ENCODE measurements at regions not wholly inside any gene's neighbourhood (a gene's known extent, or its start where the extent isn't known, plus 50 kb on each side); places are given as distances from the start of the nearest gene placed in this dataset.
A peak's percentile ranks its signal among the peaks of the same experiment; 100 is the strongest.

- peak; percentile 3 for DNase-seq
Observed at GRCh38 chr5:131068893-131069643, 96.0 kb downstream of the HINT1 start.

DNA sequence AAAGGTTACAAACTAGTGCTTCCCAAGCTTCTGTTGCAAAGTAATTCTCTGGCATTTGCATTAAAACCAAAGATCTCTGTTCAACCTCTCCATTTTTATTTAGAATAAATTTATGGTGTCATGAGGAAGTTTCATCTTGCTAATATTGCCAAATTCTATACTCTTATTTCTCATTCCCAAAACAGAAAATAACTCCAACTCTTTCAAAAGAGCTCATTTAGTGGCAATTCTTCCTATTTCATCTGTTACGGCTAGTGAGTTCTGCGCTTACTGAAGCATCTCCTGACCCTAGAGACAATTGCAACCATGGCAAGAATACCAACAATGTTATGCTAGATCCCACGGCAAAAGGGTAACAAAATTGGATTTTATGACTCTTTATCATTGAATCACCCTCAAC, 97.0 kb downstream of the HINT1 start:
- no peak overlapping the region for H3K27ac ChIP-seq
- H4K20me1 ChIP-seq (ENCODE audit: insufficient read depth), result no peaks in the 10 kb centered on the region
- H3K4me3 ChIP-seq, result no peak overlapping the region
- no peak overlapping the region for H3K4me2 ChIP-seq (ENCODE audit: unreplicated experiment)
- WGBS, 2 experiments (ENCODE audit: low coverage in 1 of 2, low lambda C conversion rate in 2 of 2, missing lambda C conversion rate in 2 of 2), result 53 to 57% methylated on average over 3 of the region's 3 CpGs
- no peak overlapping the region for H2AFZ ChIP-seq
- H3K9me3 ChIP-seq (ENCODE audit: low read depth), result no peaks in the 10 kb centered on the region
- H3K9me2 ChIP-seq (ENCODE audit: insufficient read depth), result no peaks in the 10 kb centered on the region
- TF ChIP-seq EZH2 (IDR thresholded peaks at IDR 0.05; ENCODE audit: insufficient read depth, poor library complexity, severe bottlenecking) (no peak), EZH2phosphoT487 (IDR thresholded peaks at IDR 0.05; ENCODE audit: insufficient read depth, low read depth) (no peak)
- DNase-seq, result no peak
- H3F3A ChIP-seq (ENCODE audit: insufficient read depth), result no peaks in the 10 kb centered on the region
- H3K9ac ChIP-seq, result no peak overlapping the region
- in situ Hi-C loops (cut with MboI), result no loop called here
- H3K27me3 ChIP-seq (replicated peaks; ENCODE audit: insufficient read depth), result no peaks in the 10 kb centered on the region
- no peaks in the 10 kb centered on the region for H3K79me2 ChIP-seq (ENCODE audit: insufficient read depth)
- H3K36me3 ChIP-seq (ENCODE audit: low read depth), result no peaks in the 10 kb centered on the region
- no peaks in the 10 kb centered on the region for H3K4me1 ChIP-seq (ENCODE audit: insufficient read depth)

More at GRCh38 chr5:131068893-131069643, 96.0 kb downstream of the HINT1 start:
- H3K79me2 ChIP-seq (ENCODE audit: insufficient read depth), result no peaks in the 10 kb centered on the region
- no peak overlapping the region for H3K4me2 ChIP-seq (ENCODE audit: unreplicated experiment)
- no peaks in the 10 kb centered on the region for H3K4me1 ChIP-seq (ENCODE audit: insufficient read depth)
- H2AFZ ChIP-seq, result no peak overlapping the region
- no peak for TF ChIP-seq EZH2phosphoT487 (IDR thresholded peaks at IDR 0.05; ENCODE audit: insufficient read depth, low read depth)
- TF ChIP-seq EZH2 (IDR thresholded peaks at IDR 0.05; ENCODE audit: insufficient read depth, poor library complexity, severe bottlenecking), result no peak
- H3K9ac ChIP-seq, result no peak overlapping the region
- H4K20me1 ChIP-seq (ENCODE audit: insufficient read depth), result no peaks in the 10 kb centered on the region
- no peaks in the 10 kb centered on the region for H3K27me3 ChIP-seq (replicated peaks; ENCODE audit: insufficient read depth)
- 2 to 14% methylated on average over 2 of the region's 2 CpGs for WGBS, 2 experiments (ENCODE audit: low coverage in 1 of 2, low lambda C conversion rate in 2 of 2, missing lambda C conversion rate in 2 of 2)
- H3K36me3 ChIP-seq (ENCODE audit: low read depth), result no peaks in the 10 kb centered on the region
- no peaks in the 10 kb centered on the region for H3K9me3 ChIP-seq (ENCODE audit: low read depth)
- H3F3A ChIP-seq (ENCODE audit: insufficient read depth), result no peaks in the 10 kb centered on the region
- no peak overlapping the region for H3K4me3 ChIP-seq
- no peak overlapping the region for H3K27ac ChIP-seq
- in situ Hi-C loops (cut with MboI), result no loop called here
- no peaks in the 10 kb centered on the region for H3K9me2 ChIP-seq (ENCODE audit: insufficient read depth)

DNA sequence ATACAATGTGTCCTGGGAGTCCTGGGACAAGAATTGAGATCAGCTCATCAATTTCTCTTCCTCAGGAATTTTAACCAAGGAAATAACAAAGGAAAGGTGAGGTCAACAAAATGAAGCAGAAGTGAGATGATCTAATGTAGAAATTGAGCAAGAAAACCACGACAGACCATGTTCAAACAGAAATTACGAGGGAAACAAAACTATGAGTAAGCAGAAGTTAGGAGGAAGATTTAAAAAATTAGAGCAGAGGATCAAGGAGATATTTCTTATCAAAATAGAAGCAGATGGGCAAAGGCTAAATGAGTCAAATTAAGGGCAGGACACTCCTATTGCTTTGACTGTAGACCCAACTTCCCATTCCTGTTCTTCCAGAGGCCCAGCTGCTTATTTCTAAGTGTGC, 97.4 kb downstream of the HINT1 start:
- Histone ChIP-seq H3F3A (ENCODE audit: insufficient read depth) (no peaks in the 10 kb centered on the region), H3K4me3 (no peak overlapping the region), H3K27ac (no peak overlapping the region), H3K9me3 (ENCODE audit: low read depth) (no peaks in the 10 kb centered on the region), H4K20me1 (ENCODE audit: insufficient read depth) (no peaks in the 10 kb centered on the region), H2AFZ (no peak overlapping the region), H3K4me1 (ENCODE audit: insufficient read depth) (no peaks in the 10 kb centered on the region), H3K9me2 (ENCODE audit: insufficient read depth) (no peaks in the 10 kb centered on the region), H3K9ac (no peak overlapping the region), H3K36me3 (ENCODE audit: low read depth) (no peaks in the 10 kb centered on the region), H3K79me2 (ENCODE audit: insufficient read depth) (no peaks in the 10 kb centered on the region), H3K27me3 (replicated peaks; ENCODE audit: insufficient read depth) (no peaks in the 10 kb centered on the region), H3K4me2 (ENCODE audit: unreplicated experiment) (no peak overlapping the region)
- WGBS, 2 experiments (ENCODE audit: low coverage in 1 of 2, low lambda C conversion rate in 2 of 2, missing lambda C conversion rate in 2 of 2), result 3% methylated on average over 2 of the region's 2 CpGs
- DNase-seq, result no peak
- in situ Hi-C loops (cut with MboI), result no loop called here
- no peak for TF ChIP-seq EZH2phosphoT487 (IDR thresholded peaks at IDR 0.05; ENCODE audit: insufficient read depth, low read depth)
- no peak for TF ChIP-seq EZH2 (IDR thresholded peaks at IDR 0.05; ENCODE audit: insufficient read depth, poor library complexity, severe bottlenecking)

DNA sequence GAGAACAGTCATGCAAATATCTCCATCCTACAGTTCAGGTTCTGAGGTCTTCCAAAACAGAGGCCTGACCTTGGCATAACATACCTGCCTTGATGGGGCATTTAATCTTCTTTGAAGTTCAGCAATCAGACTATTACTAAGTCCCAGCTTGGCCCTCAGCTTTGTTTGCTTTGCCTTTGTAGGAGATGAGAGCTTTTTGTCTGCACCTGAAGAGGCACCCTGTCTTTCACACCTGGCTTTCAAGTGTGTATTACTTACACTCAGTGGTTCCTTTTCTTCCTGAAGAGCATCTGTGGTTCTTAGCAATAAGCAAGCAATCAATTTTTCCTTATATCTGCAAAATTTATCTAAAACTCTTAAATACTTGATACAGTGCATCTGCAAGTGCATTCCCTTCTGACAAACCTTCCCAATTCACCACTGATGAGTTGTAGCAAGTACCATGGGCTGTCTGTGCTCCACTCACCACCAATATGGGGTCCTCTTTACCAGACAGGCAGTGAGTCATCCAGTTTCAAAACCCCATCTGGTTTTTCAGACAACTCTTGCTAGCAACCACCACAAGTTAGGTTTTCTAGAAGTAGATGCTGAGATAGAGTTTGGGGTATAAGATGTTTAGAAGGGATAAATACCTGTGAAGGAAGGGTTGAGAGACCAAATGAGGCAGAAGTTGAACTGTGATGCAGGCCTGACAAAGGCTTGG, 100.2 kb downstream of the HINT1 start:
- no peaks in the 10 kb centered on the region for H3K9me3 ChIP-seq (ENCODE audit: low read depth)
- no peak overlapping the region for H2AFZ ChIP-seq
- in situ Hi-C loops (cut with MboI), result no loop called here
- H3K9ac ChIP-seq, result no peak overlapping the region
- H3K79me2 ChIP-seq (ENCODE audit: insufficient read depth), result no peaks in the 10 kb centered on the region
- TF ChIP-seq EZH2phosphoT487 (IDR thresholded peaks at IDR 0.05; ENCODE audit: insufficient read depth, low read depth) (no peak), EZH2 (IDR thresholded peaks at IDR 0.05; ENCODE audit: insufficient read depth, poor library complexity, severe bottlenecking) (no peak)
- no peaks in the 10 kb centered on the region for H4K20me1 ChIP-seq (ENCODE audit: insufficient read depth)
- no peak for DNase-seq
- H3K4me2 ChIP-seq (ENCODE audit: unreplicated experiment), result no peak overlapping the region
- H3K36me3 ChIP-seq (ENCODE audit: low read depth), result no peaks in the 10 kb centered on the region
- H3K4me1 ChIP-seq (ENCODE audit: insufficient read depth), result no peaks in the 10 kb centered on the region
- no peaks in the 10 kb centered on the region for H3F3A ChIP-seq (ENCODE audit: insufficient read depth)
- H3K9me2 ChIP-seq (ENCODE audit: insufficient read depth), result no peaks in the 10 kb centered on the region
- H3K27ac ChIP-seq, result no peak overlapping the region
- H3K27me3 ChIP-seq (replicated peaks; ENCODE audit: insufficient read depth), result no peaks in the 10 kb centered on the region
- no peak overlapping the region for H3K4me3 ChIP-seq

Measured in GM23248 (cell line).